H1 (cell line): ENCODE measurements at regions not wholly inside any gene's neighbourhood (a gene's known extent, or its start where the extent isn't known, plus 50 kb on each side); places are given as distances from the start of the nearest gene placed in this dataset.

Source experiments
- ATF2 ChIP-seq: IDR thresholded peaks from 2 replicates; pipeline ENCODE4 v1.6.1; 2012; ENCODE audit warnings: low read length, inconsistent platforms
- CHD7 ChIP-seq: fragments of 300-600 bp; sonication (generic); IDR thresholded peaks from 2 replicates; pipeline ENCODE4 v1.7.1; 2012; ENCODE audit warnings: low read length, moderate library complexity, mild to moderate bottlenecking, inconsistent platforms; ENCODE audit not compliant: insufficient replicate concordance
- CREB1 ChIP-seq: IDR thresholded peaks from 2 replicates; pipeline ENCODE4 v1.6.1; 2012; ENCODE audit warnings: inconsistent platforms
- EGR1 ChIP-seq: IDR thresholded peaks from 2 replicates; pipeline ENCODE4 v1.6.1; 2011; ENCODE audit warnings: low read depth, low read length, borderline replicate concordance
- HDAC2 ChIP-seq, 2 experiments: fragments of 300-600 bp in 1 of 2; sonication (generic) in 1 of 2; IDR thresholded peaks; 2 replicates each; pipeline ENCODE4 v1.6.1; 2011 to 2012; ENCODE audit warnings: low read depth in 2 of 2, low read length in 2 of 2, mild to moderate bottlenecking in 2 of 2, moderate library complexity in 2 of 2, borderline replicate concordance in 1 of 2, inconsistent platforms in 1 of 2
- JUN ChIP-seq: IDR thresholded peaks from 2 replicates; pipeline ENCODE4 v1.6.1; 2011; ENCODE audit warnings: low read depth, mild to moderate bottlenecking, improper control_type of control experiment, low read length
- NANOG ChIP-seq: IDR thresholded peaks from 2 replicates; pipeline ENCODE4 v1.6.1; 2011; ENCODE audit warnings: low read length, low read depth, mild to moderate bottlenecking, inconsistent platforms; ENCODE audit not compliant: insufficient read depth, poor library complexity, severe bottlenecking
- SP1 ChIP-seq: IDR thresholded peaks from 2 replicates; pipeline ENCODE4 v1.6.1; 2011; ENCODE audit warnings: low read depth, low read length
- TBP ChIP-seq: IDR thresholded peaks from 2 replicates; pipeline ENCODE4 v1.6.1; 2011; ENCODE audit warnings: low read depth, low read length, improper control_type of control experiment
- YY1 ChIP-seq: IDR thresholded peaks from 2 replicates; pipeline ENCODE4 v1.6.1; 2011; ENCODE audit warnings: low read depth, mild to moderate bottlenecking, low read length

GRCh38 chr3:34567266-34567665, 768.8 kb downstream of the PDCD6IP start (continued):
- TF ChIP-seq CHD7 (no peak), ATF2 (no peak), HDAC2 (IDR thresholded peaks at IDR 0.05; ENCODE audit: borderline replicate concordance in 1 of 2, low read depth in 2 of 2, low read length in 2 of 2) (no peak), EGR1 (no peak), JUN (no peak), NANOG (no peak), SP1 (no peak), TBP (no peak), YY1 (no peak), CREB1 (no peak)
